GM10266 (cell line): ENCODE measurements at regions not wholly inside any gene's neighbourhood (a gene's known extent, or its start where the extent isn't known, plus 50 kb on each side); places are given as distances from the start of the nearest gene placed in this dataset.

ENCODE experiments used
- DNase-seq: peaks from one replicate; pipeline ENCODE4 v3.0.0; 2012; ENCODE audit errors: extremely low spot score
- CTCF ChIP-seq: IDR thresholded peaks from 2 replicates; pipeline ENCODE4 v1.5.1; 2012; ENCODE audit warnings: mild to moderate bottlenecking, low read depth; ENCODE audit not compliant: control insufficient read depth, insufficient read depth; ENCODE audit errors: missing control alignments

DNA sequence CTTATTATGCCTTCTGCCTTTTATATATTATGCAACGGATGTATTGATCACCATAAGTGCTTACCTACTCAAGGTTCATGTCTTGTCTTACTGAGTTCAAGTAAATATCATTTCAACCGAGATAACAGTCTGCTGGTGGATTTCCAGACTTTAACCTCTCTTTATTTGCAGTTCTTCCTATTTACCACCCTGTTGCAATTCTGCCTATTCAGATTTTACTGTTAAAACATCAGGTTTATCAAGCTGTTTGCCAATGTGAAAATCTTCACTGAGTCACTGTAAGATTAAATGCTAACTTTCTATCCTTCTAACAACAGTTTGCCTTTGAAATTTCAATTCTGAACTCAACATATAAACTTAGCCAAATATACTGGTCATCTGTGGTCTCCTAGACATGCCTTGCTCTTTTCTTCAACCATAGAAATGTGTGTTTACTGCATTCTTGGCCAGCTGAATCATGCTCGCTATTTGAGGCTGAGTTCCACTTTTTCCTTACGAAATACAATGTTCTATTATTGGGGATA is 471.7 kb upstream of the RORB start:
- DNase-seq = no peak
- no peak for TF ChIP-seq CTCF

DNA sequence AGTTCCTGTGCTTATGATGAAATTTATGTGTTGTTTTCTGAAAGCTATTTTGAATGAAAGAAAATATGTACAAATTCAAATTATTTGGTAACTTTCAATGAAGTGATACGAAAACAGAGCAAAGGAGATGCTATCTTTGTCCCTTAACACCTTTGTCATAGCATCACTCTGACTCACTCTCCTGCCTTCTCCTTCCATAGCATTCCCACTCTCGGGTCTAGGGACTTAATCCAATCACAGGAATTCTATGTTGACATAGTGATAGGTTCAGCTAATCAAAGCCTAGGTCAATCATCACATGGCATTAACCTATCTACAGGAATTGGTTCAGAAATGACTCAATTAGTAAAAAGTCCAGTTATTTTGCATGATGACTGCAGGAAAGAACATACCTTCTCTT is 464.7 kb upstream of the RORB start:
- no peak for TF ChIP-seq CTCF
- no peak for DNase-seq

DNA sequence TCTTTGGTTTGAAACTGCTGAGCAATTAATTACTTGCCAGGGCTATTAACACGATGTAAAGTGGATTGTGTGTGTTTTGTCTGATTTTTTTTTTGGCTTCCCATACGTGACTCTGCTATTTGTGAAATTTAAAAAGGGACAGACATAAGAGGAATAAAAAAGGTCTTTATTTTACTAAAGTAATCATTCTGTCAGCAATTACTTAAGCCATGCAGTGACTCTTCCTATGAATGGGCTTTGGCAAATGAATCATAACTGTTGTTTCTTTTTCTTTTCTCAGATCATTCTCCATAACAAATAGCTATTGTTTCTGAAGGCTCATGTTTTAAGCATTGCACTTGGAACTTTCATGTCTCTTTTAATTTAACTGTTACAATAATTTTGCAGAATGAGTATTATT is 461.3 kb upstream of the RORB start:
- TF ChIP-seq CTCF = no peak
- DNase-seq = no peak

DNA sequence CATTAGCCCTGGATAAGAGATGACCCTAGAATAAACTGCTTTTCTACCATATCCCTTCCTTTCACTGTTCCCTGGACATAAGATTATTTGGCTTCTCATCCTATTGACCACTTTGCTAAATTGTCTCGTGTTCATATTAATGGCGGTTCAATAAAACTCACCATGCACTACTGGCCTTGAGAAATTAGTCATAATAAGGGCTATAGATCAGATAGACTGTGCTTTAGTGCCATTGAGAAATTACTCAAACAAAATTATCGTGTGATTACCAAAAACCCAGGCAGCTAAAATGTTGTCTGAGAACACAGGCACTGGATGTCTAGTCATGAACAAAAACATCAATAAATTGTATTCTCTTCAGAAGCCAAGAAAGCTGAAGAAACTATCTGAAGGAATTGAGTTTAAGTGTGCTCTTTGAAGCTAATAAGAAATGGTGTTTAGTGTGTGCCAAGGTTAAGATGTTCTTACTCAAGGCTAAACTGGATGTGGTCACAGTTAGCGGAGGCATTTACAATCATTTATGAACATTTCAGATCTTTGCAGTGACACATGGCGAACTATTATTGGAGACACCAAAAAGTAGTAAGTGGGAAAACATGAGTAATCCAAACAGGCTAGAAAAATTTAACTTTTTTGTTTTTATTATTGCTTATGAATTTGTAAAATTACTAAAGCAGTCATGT is 460.4 kb upstream of the RORB start:
- no peak for TF ChIP-seq CTCF

GRCh38 chr9:74037274-74037673 is 459.9 kb upstream of the RORB start:
- TF ChIP-seq CTCF = no peak
- DNase-seq = no peak

More for the DNA sequence above, 460.4 kb upstream of the RORB start:
- no peak for DNase-seq

DNA sequence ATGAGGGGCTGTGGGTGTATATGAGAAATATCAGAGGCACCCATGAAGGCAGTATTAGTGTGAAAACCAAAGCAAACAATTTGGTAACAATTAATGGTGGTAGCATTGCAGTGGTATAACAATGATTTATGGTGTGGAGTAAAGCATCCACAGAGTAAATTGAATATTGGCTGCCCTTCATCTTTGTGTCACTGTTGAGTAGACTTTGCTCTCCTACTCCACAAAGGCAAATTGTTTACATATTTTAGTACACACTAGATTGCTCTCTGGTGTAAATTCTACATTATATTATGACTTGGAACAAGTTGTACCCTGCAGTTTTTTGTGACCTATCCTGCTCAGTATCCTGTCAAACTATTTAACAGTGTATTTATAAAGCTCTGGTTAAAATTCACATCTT is 455.5 kb upstream of the RORB start:
- TF ChIP-seq CTCF = no peak
- no peak for DNase-seq

- no peak for DNase-seq
- TF ChIP-seq CTCF = no peak
Measured at GRCh38 chr9:74044844-74045243, 452.3 kb upstream of the RORB start.
